ENCODE measurements at regions not wholly inside any gene's neighbourhood (a gene's known extent, or its start where the extent isn't known, plus 50 kb on each side); places are given as distances from the start of the nearest gene placed in this dataset.

GRCh38 chr4:58935332-58935731 lies 1825.1 kb upstream of the IGFBP7 start:
- no peak for DNase-seq (ENCODE audit: low spot score)

GRCh38 chr4:58936436-58936835 lies 1826.3 kb upstream of the IGFBP7 start:
- no peak for DNase-seq (ENCODE audit: low spot score)

- no peak for DNase-seq (ENCODE audit: low spot score)
These were observed 1830.0 kb upstream of the IGFBP7 start for GRCh38 chr4:58940167-58940566.

- DNase-seq (ENCODE audit: low spot score) = no peak
These were observed 1831.1 kb upstream of the IGFBP7 start for GRCh38 chr4:58941286-58941685.

GRCh38 chr4:58953575-58953974 lies 1843.4 kb upstream of the IGFBP7 start:
- DNase-seq (ENCODE audit: low spot score) = no peak

- DNase-seq (ENCODE audit: low spot score) = no peak
These were observed 1847.5 kb upstream of the IGFBP7 start for GRCh38 chr4:58957711-58958110.

GRCh38 chr4:58961283-58961682 lies 1851.1 kb upstream of the IGFBP7 start:
- DNase-seq (ENCODE audit: low spot score) = no peak

- no peak for DNase-seq (ENCODE audit: low spot score)
These were observed 1851.7 kb upstream of the IGFBP7 start for GRCh38 chr4:58961925-58962324.

GRCh38 chr4:58962424-58962823 lies 1852.2 kb upstream of the IGFBP7 start:
- DNase-seq (ENCODE audit: low spot score) = no peak

- DNase-seq (ENCODE audit: low spot score) = no peak
These were observed 1871.6 kb upstream of the IGFBP7 start for GRCh38 chr4:58981828-58982227.

GRCh38 chr4:58983887-58984286 lies 1873.7 kb upstream of the IGFBP7 start:
- DNase-seq (ENCODE audit: low spot score) = no peak

- no peak for DNase-seq (ENCODE audit: low spot score)
These were observed 1892.0 kb upstream of the IGFBP7 start for GRCh38 chr4:59002148-59002547.

- DNase-seq (ENCODE audit: low spot score) = no peak
These were observed 1914.1 kb upstream of the IGFBP7 start for GRCh38 chr4:59024257-59024656.

GRCh38 chr4:59037812-59038211 lies 1927.6 kb upstream of the IGFBP7 start:
- no peak for DNase-seq (ENCODE audit: low spot score)

- DNase-seq (ENCODE audit: low spot score) = no peak
These were observed 1928.9 kb upstream of the IGFBP7 start for GRCh38 chr4:59039046-59039445.

GRCh38 chr4:59044286-59044900 lies 1934.2 kb upstream of the IGFBP7 start:
- no peak for DNase-seq (ENCODE audit: low spot score)

- no peak for DNase-seq (ENCODE audit: low spot score)
These were observed 1943.9 kb upstream of the IGFBP7 start for GRCh38 chr4:59054086-59054485.

GRCh38 chr4:59057804-59058203 lies 1947.6 kb upstream of the IGFBP7 start:
- no peak for DNase-seq (ENCODE audit: low spot score)

GRCh38 chr4:59058543-59058942 lies 1948.4 kb upstream of the IGFBP7 start:
- DNase-seq (ENCODE audit: low spot score) = no peak

GRCh38 chr4:59060002-59060846 lies 1950.0 kb upstream of the IGFBP7 start:
- no peak for DNase-seq (ENCODE audit: low spot score)

GRCh38 chr4:59060895-59061294 lies 1950.7 kb upstream of the IGFBP7 start:
- DNase-seq (ENCODE audit: low spot score) = no peak

- DNase-seq (ENCODE audit: low spot score) = no peak
These were observed 1953.0 kb upstream of the IGFBP7 start for GRCh38 chr4:59063015-59063720.

Data from germinal center (tissue), 1 donor.